Neural cell (in vitro differentiated cells): ENCODE measurements at regions not wholly inside any gene's neighbourhood (a gene's known extent, or its start where the extent isn't known, plus 50 kb on each side); places are given as distances from the start of the nearest gene placed in this dataset.

Experiments used
- H2AFZ ChIP-seq: fragments of 200-600, 300-800 bp; sonication (generic), shearing (Covaris generic); 2 replicates; pipeline ENCODE4 v1.6.0; 2014; ENCODE audit warnings: low read depth, mild to moderate bottlenecking, antibody characterized with exemption, low read length, moderate library complexity
- H3F3A ChIP-seq: fragments of 200-600 bp; shearing (Covaris generic); 2 replicates; pipeline ENCODE4 v1.6.1; 2016; ENCODE audit warnings: mild to moderate bottlenecking, moderate library complexity, mixed read lengths, antibody characterized with exemption, low read length; ENCODE audit not compliant: insufficient read depth, poor library complexity, severe bottlenecking
- H3K27ac ChIP-seq: fragments of 200-600, 300-800 bp; sonication (generic), shearing (Covaris generic); 2 replicates; pipeline ENCODE4 v1.5.1; 2014; ENCODE audit warnings: mild to moderate bottlenecking, low read length, moderate library complexity
- H3K27me3 ChIP-seq: fragments of 300-800, 200-600 bp; sonication (generic), shearing (Covaris generic); 2 replicates; pipeline ENCODE4 v1.6.0; 2014; ENCODE audit warnings: mild to moderate bottlenecking, low read depth, low read length, moderate library complexity; ENCODE audit not compliant: insufficient read depth
- H3K36me3 ChIP-seq: fragments of 300-800, 200-600 bp; sonication (generic), shearing (Covaris generic); 2 replicates; pipeline ENCODE4 v1.5.1; 2014; ENCODE audit warnings: mild to moderate bottlenecking, antibody characterized with exemption, low read length, moderate library complexity; ENCODE audit not compliant: insufficient read depth
- H3K4me2 ChIP-seq: fragments of 300-800, 200-600 bp; sonication (generic), shearing (Covaris generic); 2 replicates; pipeline ENCODE4 v1.6.0; 2014; ENCODE audit warnings: mild to moderate bottlenecking, low read length
- H3K4me3 ChIP-seq: fragments of 300-800, 200-600 bp; sonication (generic), shearing (Covaris generic); 2 replicates; pipeline ENCODE4 v1.5.1; 2014; ENCODE audit warnings: mild to moderate bottlenecking, low read length, moderate library complexity
- H3K79me2 ChIP-seq: fragments of 200-600 bp; shearing (Covaris generic); replicated peaks from 2 replicates; pipeline ENCODE4 v1.6.0; 2014; ENCODE audit warnings: mild to moderate bottlenecking, low read length, moderate library complexity; ENCODE audit not compliant: insufficient read depth
- H3K9ac ChIP-seq: fragments of 300-800, 200-600 bp; sonication (generic), shearing (Covaris generic); 2 replicates; pipeline ENCODE4 v1.6.1; 2016; ENCODE audit warnings: mild to moderate bottlenecking, low read length, mixed read lengths
- H3K9me2 ChIP-seq: fragments of 200-600 bp; shearing (Covaris generic); 2 replicates; pipeline ENCODE4 v1.6.1; 2016; ENCODE audit warnings: mild to moderate bottlenecking, low read length, mixed read lengths; ENCODE audit not compliant: insufficient read depth
- H3K9me3 ChIP-seq: fragments of 200-600, 300-800 bp; sonication (generic), shearing (Covaris generic); 2 replicates; pipeline ENCODE4 v1.6.1; 2016; ENCODE audit warnings: mild to moderate bottlenecking, mixed run types, low read length, moderate library complexity, mixed read lengths
- H4K20me1 ChIP-seq: fragments of 200-600 bp; shearing (Covaris generic); 2 replicates; pipeline ENCODE4 v1.6.1; 2016; ENCODE audit warnings: mild to moderate bottlenecking, mixed run types; ENCODE audit not compliant: insufficient read depth
- EP300 ChIP-seq: fragments of 450-650 bp; conservative IDR thresholded peaks from 2 replicates; pipeline ENCODE4 v1.6.1; 2014; ENCODE audit warnings: antibody characterized with exemption, mild to moderate bottlenecking, moderate library complexity; ENCODE audit not compliant: poor library complexity, severe bottlenecking
- EZH2 ChIP-seq: fragments of 200-600, 300-800 bp; shearing (Covaris generic), sonication (generic); IDR thresholded peaks from 2 replicates; pipeline ENCODE4 v1.6.1; 2014; ENCODE audit warnings: antibody characterized with exemption, low read length, borderline replicate concordance, mild to moderate bottlenecking; ENCODE audit not compliant: insufficient read depth, poor library complexity, severe bottlenecking
- MXI1 ChIP-seq: fragments of 450-650 bp; conservative IDR thresholded peaks from 2 replicates; pipeline ENCODE4 v1.6.1; 2014; ENCODE audit warnings: antibody characterized with exemption, mild to moderate bottlenecking; ENCODE audit not compliant: poor library complexity, severe bottlenecking
- POLR2AphosphoS5 ChIP-seq: IDR thresholded peaks from 2 replicates; pipeline ENCODE4 v1.6.1; 2012
- RAD21 ChIP-seq: fragments of 450-650 bp; conservative IDR thresholded peaks from 2 replicates; pipeline ENCODE4 v1.6.1; 2014; ENCODE audit warnings: antibody characterized with exemption, mild to moderate bottlenecking, moderate library complexity
- SMC3 ChIP-seq: fragments of 450-650 bp; conservative IDR thresholded peaks from 2 replicates; pipeline ENCODE4 v1.6.1; 2014; ENCODE audit warnings: antibody characterized with exemption, mild to moderate bottlenecking, moderate library complexity; ENCODE audit not compliant: poor library complexity
- TAF1 ChIP-seq: IDR thresholded peaks from 2 replicates; pipeline ENCODE4 v1.6.1; 2012; ENCODE audit warnings: low read depth
- TF ChIP-seq, protein P1 (sequence below): IDR thresholded peaks from 2 replicates; pipeline ENCODE4 v1.6.1; 2012; ENCODE audit warnings: borderline replicate concordance
- TF ChIP-seq, protein P2 (sequence below): fragments of 450-650 bp; IDR thresholded peaks from 2 replicates; pipeline ENCODE4 v1.5.1; 2014; ENCODE audit warnings: antibody characterized with exemption, mild to moderate bottlenecking, moderate library complexity; ENCODE audit not compliant: poor library complexity, severe bottlenecking

DNA sequence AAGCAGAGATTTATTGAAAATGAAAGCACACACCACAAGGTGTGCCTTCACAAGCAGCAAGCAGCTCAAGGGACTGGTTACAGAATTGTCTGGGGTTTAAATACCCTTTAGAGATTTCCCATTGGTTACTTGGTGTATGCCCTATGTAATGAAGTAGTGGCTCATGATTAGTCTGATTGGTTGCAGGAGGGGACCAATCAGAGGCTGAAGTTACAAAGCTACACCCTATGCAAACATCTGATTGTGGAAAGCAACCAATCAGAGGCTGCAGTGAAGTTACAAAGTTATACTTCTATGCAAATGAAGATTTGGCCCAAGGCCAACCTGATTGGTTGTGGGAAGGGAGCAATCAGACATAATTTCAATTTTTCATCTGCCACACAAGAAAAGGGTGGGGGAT is 119.9 kb downstream of the C9orf152 start:
- Histone ChIP-seq H4K20me1 (no peaks in the 10 kb centered on the region), H3K27ac (no peak overlapping the region), H3K4me3 (no peak overlapping the region), H3K9me2 (no peaks in the 10 kb centered on the region), H3K9ac (no peak overlapping the region), H3K27me3 (no peaks in the 10 kb centered on the region), H2AFZ (no peak overlapping the region), H3K4me2 (no peak overlapping the region), H3K79me2 (no peaks in the 10 kb centered on the region), H3K36me3 (no peaks in the 10 kb centered on the region), H3F3A (no peaks in the 10 kb centered on the region), H3K9me3 (no peaks in the 10 kb centered on the region)
- TF ChIP-seq, protein P1, sequence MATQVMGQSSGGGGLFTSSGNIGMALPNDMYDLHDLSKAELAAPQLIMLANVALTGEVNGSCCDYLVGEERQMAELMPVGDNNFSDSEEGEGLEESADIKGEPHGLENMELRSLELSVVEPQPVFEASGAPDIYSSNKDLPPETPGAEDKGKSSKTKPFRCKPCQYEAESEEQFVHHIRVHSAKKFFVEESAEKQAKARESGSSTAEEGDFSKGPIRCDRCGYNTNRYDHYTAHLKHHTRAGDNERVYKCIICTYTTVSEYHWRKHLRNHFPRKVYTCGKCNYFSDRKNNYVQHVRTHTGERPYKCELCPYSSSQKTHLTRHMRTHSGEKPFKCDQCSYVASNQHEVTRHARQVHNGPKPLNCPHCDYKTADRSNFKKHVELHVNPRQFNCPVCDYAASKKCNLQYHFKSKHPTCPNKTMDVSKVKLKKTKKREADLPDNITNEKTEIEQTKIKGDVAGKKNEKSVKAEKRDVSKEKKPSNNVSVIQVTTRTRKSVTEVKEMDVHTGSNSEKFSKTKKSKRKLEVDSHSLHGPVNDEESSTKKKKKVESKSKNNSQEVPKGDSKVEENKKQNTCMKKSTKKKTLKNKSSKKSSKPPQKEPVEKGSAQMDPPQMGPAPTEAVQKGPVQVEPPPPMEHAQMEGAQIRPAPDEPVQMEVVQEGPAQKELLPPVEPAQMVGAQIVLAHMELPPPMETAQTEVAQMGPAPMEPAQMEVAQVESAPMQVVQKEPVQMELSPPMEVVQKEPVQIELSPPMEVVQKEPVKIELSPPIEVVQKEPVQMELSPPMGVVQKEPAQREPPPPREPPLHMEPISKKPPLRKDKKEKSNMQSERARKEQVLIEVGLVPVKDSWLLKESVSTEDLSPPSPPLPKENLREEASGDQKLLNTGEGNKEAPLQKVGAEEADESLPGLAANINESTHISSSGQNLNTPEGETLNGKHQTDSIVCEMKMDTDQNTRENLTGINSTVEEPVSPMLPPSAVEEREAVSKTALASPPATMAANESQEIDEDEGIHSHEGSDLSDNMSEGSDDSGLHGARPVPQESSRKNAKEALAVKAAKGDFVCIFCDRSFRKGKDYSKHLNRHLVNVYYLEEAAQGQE, result no peak
- TF ChIP-seq, protein P2, sequence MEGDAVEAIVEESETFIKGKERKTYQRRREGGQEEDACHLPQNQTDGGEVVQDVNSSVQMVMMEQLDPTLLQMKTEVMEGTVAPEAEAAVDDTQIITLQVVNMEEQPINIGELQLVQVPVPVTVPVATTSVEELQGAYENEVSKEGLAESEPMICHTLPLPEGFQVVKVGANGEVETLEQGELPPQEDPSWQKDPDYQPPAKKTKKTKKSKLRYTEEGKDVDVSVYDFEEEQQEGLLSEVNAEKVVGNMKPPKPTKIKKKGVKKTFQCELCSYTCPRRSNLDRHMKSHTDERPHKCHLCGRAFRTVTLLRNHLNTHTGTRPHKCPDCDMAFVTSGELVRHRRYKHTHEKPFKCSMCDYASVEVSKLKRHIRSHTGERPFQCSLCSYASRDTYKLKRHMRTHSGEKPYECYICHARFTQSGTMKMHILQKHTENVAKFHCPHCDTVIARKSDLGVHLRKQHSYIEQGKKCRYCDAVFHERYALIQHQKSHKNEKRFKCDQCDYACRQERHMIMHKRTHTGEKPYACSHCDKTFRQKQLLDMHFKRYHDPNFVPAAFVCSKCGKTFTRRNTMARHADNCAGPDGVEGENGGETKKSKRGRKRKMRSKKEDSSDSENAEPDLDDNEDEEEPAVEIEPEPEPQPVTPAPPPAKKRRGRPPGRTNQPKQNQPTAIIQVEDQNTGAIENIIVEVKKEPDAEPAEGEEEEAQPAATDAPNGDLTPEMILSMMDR, result no peak
- TF ChIP-seq POLR2AphosphoS5, result no peak
- TF ChIP-seq MXI1, result no peak
- no peak for TF ChIP-seq EP300
- no peak for TF ChIP-seq RAD21
- no peak for TF ChIP-seq SMC3
- TF ChIP-seq TAF1, result no peak
- TF ChIP-seq EZH2, result no peak

DNA sequence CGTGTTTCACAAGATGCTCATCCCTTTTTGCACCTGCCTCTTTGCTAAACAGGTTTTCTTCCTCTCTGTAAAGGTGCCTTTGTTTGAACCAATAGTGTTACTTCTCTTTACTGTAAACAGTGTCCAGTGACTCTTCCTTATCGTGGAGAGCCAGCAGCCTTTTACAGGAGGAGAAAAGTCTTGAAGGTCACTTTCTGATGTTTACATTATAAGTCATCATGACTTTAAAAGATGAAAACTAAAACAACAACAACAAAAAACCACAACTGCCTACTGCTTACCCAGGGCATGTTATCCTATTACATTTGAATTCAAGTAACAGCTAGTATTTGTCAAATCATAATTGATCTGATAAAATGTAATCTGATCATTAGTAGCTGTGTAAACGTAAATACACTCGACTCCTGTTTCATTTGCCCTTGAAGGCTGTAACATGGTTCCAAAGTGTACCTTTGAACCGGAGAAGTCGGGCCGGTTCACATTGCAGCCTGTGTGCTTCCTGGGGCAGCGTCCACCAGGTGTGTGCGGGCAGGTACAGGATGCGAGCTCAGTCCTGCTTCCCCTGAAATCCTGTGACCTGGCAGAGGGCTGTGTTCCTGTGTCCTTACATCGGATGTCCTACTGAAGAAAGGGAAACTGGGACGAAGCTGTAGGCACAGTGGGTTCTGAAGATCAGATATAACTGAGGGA is 118.1 kb downstream of the C9orf152 start:
- no peaks in the 10 kb centered on the region for H3K79me2 ChIP-seq
- no peak overlapping the region for H3K9ac ChIP-seq
- H3K9me2 ChIP-seq, result no peaks in the 10 kb centered on the region
- no peak overlapping the region for H3K4me2 ChIP-seq
- H2AFZ ChIP-seq, result no peak overlapping the region
- no peaks in the 10 kb centered on the region for H3K36me3 ChIP-seq
- H3F3A ChIP-seq, result no peaks in the 10 kb centered on the region
- no peaks in the 10 kb centered on the region for H3K9me3 ChIP-seq
- no peaks in the 10 kb centered on the region for H3K27me3 ChIP-seq
- no peak overlapping the region for H3K4me3 ChIP-seq
- H4K20me1 ChIP-seq, result no peaks in the 10 kb centered on the region
- H3K27ac ChIP-seq, result no peak overlapping the region
- TF ChIP-seq SMC3 (no peak), MXI1 (no peak), POLR2AphosphoS5 (no peak), RAD21 (no peak), TAF1 (no peak), EP300 (no peak), EZH2 (no peak)
- TF ChIP-seq, protein P2, result no peak
- TF ChIP-seq, protein P1, result no peak
